MM.1S (cell line): ENCODE measurements at regions not wholly inside any gene's neighbourhood (a gene's known extent, or its start where the extent isn't known, plus 50 kb on each side); places are given as distances from the start of the nearest gene placed in this dataset.

Experiments
- EZH2 ChIP-seq: fragments of 300-600 bp; sonication (generic); optimal IDR thresholded peaks from 2 replicates; pipeline ENCODE3; 2017; ENCODE audit warnings: low read depth, mild to moderate bottlenecking, antibody characterized with exemption, low read length, mixed read lengths
- EZH2phosphoT487 ChIP-seq: fragments of 300-600 bp; sonication (generic); IDR thresholded peaks from 2 replicates; pipeline ENCODE4 v1.6.1; 2018; ENCODE audit warnings: antibody characterized with exemption, low read length
- TF ChIP-seq, protein P1 (sequence below): fragments of 300-600 bp; sonication (generic); IDR thresholded peaks from 2 replicates; pipeline ENCODE4 v1.5.1; 2016; ENCODE audit warnings: antibody characterized with exemption, low read length, mixed read lengths

DNA sequence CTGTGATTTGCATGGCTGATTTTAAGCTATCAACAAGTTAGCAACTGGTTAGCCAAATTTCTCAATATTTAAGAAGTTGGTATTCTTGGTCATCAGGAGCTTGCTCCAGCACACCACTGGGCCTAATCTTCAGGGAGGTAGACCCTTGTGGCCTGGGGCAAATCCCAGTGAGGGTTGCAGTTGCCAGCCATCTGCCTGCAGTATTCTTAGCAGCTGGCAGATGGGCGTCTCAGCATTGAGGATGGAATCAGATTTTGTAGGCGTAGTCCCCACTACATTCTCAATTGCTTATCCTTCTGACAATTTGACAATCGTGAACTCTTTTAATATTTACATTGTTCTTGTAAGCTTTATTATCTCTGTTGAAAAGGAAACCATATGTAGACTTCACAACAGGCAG is 1266.2 kb downstream of the SLITRK5 start:
- TF ChIP-seq, protein P1, sequence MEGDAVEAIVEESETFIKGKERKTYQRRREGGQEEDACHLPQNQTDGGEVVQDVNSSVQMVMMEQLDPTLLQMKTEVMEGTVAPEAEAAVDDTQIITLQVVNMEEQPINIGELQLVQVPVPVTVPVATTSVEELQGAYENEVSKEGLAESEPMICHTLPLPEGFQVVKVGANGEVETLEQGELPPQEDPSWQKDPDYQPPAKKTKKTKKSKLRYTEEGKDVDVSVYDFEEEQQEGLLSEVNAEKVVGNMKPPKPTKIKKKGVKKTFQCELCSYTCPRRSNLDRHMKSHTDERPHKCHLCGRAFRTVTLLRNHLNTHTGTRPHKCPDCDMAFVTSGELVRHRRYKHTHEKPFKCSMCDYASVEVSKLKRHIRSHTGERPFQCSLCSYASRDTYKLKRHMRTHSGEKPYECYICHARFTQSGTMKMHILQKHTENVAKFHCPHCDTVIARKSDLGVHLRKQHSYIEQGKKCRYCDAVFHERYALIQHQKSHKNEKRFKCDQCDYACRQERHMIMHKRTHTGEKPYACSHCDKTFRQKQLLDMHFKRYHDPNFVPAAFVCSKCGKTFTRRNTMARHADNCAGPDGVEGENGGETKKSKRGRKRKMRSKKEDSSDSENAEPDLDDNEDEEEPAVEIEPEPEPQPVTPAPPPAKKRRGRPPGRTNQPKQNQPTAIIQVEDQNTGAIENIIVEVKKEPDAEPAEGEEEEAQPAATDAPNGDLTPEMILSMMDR = no peak
- TF ChIP-seq EZH2 (no peak), EZH2phosphoT487 (no peak)
